ENCODE measurements at regions not wholly inside any gene's neighbourhood (a gene's known extent, or its start where the extent isn't known, plus 50 kb on each side); places are given as distances from the start of the nearest gene placed in this dataset.
"Not testable (repeated sequence)": the region's sequence is repeated elsewhere in the genome, so short reads cannot be mapped to it uniquely, and the experiment has no call there.

- no peak for TF ChIP-seq CTCF (IDR thresholded peaks at IDR 0.05; ENCODE audit: low read depth, low read length, missing control alignments)
- no peak overlapping the region for H3K4me3 ChIP-seq (replicated peaks; ENCODE audit: low read depth, low read length)
- no peak for DNase-seq (ENCODE audit: extremely low read depth, low read depth)
Observed at GRCh38 chr11:50186146-50186545, 153.5 kb downstream of the OR4C45 start.

DNA sequence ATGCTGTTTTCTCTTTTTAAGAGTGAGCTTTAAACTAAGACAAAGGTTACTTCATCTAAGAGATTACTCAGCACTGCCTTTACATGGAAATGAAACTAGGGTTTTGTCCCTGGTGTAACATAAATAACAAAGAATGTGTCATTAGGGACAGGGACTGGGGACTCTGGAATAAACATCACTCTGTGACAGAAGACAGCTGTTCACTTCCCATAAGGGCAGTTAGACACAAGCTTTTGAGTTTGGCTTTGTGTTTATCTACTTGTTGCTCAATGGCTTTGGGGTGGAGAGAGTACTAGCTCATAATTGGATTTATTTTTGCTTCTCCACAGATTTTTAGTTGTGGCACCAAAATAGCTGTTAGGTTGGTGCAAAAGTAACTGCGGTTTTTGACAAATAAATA lies 154.5 kb downstream of the OR4C45 start:
- no peak for DNase-seq (ENCODE audit: extremely low read depth, low read depth)
- H3K4me3 ChIP-seq (replicated peaks; ENCODE audit: low read depth, low read length): no peak overlapping the region
- TF ChIP-seq CTCF (IDR thresholded peaks at IDR 0.05; ENCODE audit: low read depth, low read length, missing control alignments): no peak

DNA sequence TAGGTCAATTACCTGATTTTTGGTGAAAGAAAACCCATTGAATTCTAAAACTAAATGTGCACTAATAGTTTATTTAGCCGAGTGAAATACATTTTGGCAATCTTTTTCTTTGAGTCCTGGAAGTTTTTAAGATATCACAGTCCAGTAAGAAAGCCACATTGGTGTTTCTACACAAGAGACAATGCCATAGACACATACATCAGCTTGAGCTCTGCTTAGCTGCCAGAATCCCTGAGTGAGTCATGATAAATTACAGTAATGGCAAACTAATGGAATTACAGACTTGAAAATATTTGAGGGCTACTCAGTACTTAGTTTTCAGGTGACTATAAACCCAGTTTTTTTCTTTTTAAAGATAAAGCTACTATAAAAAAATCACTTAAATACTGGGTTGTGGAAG lies 155.4 kb downstream of the OR4C45 start:
- no peak overlapping the region for H3K4me3 ChIP-seq (replicated peaks; ENCODE audit: low read depth, low read length)
- no peak for DNase-seq (ENCODE audit: extremely low read depth, low read depth)
- no peak for TF ChIP-seq CTCF (IDR thresholded peaks at IDR 0.05; ENCODE audit: low read depth, low read length, missing control alignments)

DNA sequence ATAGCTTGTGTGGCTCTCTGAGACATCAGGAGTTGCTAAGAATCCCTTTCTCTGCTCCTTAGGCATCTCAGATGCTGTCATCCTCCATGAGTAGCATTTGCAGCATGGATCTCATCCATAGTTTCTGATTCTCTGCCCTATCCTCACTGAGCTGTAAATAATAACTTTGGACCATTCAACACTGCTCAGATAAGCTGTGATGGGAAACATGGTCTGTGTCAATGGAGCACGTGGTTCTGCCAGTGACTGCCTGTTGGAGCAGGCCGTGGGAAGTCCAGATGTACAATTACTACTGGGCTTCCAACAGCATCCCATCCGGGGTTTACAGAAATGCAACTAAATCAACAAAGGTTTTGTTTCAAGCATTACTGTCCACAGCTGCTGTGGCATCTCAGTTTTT lies 160.1 kb downstream of the OR4C45 start:
- no peak for DNase-seq (ENCODE audit: extremely low read depth, low read depth)
- TF ChIP-seq CTCF (IDR thresholded peaks at IDR 0.05; ENCODE audit: low read depth, low read length, missing control alignments): no peak
- no peak overlapping the region for H3K4me3 ChIP-seq (replicated peaks; ENCODE audit: low read depth, low read length)

GRCh38 chr11:50214376-50214775 lies 181.7 kb downstream of the OR4C45 start:
- no peak overlapping the region for H3K4me3 ChIP-seq (replicated peaks; ENCODE audit: low read depth, low read length)
- no peak for TF ChIP-seq CTCF (IDR thresholded peaks at IDR 0.05; ENCODE audit: low read depth, low read length, missing control alignments)
- DNase-seq (ENCODE audit: extremely low read depth, low read depth): no peak

- no peak for DNase-seq (ENCODE audit: extremely low read depth, low read depth)
- no peak overlapping the region for H3K4me3 ChIP-seq (replicated peaks; ENCODE audit: low read depth, low read length)
- TF ChIP-seq CTCF (IDR thresholded peaks at IDR 0.05; ENCODE audit: low read depth, low read length, missing control alignments): no peak
Observed at GRCh38 chr11:50220651-50221050, 188.0 kb downstream of the OR4C45 start.

- H3K4me3 ChIP-seq (replicated peaks; ENCODE audit: low read depth, low read length); DNase-seq (ENCODE audit: extremely low read depth, low read depth): not testable (repeated sequence)
Observed at GRCh38 chr11:50238368-50238767, 205.7 kb downstream of the OR4C45 start.
